ENCODE measurements at regions not wholly inside any gene's neighbourhood (a gene's known extent, or its start where the extent isn't known, plus 50 kb on each side); places are given as distances from the start of the nearest gene placed in this dataset.

DNA sequence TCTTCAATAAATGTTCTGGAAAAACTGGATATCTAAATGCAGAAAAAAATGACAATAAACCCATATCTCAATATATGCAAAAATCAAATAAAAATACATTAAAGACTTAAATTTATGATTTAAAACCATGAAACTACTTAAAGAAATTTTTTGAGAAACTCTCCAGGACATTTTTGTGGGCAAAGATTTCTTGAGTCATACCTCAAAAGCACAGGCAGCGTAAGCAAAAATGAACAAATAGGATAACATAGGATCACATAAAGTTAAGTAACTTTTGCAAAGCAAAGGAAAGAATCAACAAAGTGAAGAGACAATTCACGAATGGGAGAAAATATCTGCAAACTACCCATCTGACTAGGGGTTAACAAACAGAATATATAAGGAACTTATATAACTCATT, 1545.5 kb downstream of the SUCLG1 start:
- TF ChIP-seq EP300 (IDR thresholded peaks at IDR 0.05) (no peak), POLR2A (IDR thresholded peaks at IDR 0.05; ENCODE audit: low read length) (no peak)
- TF ChIP-seq, protein P1, sequence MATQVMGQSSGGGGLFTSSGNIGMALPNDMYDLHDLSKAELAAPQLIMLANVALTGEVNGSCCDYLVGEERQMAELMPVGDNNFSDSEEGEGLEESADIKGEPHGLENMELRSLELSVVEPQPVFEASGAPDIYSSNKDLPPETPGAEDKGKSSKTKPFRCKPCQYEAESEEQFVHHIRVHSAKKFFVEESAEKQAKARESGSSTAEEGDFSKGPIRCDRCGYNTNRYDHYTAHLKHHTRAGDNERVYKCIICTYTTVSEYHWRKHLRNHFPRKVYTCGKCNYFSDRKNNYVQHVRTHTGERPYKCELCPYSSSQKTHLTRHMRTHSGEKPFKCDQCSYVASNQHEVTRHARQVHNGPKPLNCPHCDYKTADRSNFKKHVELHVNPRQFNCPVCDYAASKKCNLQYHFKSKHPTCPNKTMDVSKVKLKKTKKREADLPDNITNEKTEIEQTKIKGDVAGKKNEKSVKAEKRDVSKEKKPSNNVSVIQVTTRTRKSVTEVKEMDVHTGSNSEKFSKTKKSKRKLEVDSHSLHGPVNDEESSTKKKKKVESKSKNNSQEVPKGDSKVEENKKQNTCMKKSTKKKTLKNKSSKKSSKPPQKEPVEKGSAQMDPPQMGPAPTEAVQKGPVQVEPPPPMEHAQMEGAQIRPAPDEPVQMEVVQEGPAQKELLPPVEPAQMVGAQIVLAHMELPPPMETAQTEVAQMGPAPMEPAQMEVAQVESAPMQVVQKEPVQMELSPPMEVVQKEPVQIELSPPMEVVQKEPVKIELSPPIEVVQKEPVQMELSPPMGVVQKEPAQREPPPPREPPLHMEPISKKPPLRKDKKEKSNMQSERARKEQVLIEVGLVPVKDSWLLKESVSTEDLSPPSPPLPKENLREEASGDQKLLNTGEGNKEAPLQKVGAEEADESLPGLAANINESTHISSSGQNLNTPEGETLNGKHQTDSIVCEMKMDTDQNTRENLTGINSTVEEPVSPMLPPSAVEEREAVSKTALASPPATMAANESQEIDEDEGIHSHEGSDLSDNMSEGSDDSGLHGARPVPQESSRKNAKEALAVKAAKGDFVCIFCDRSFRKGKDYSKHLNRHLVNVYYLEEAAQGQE (IDR thresholded peaks at IDR 0.05): no peak
